ENCODE measurements at regions not wholly inside any gene's neighbourhood (a gene's known extent, or its start where the extent isn't known, plus 50 kb on each side); places are given as distances from the start of the nearest gene placed in this dataset.

- DNase-seq, result no peak
These were observed 109.3 kb downstream of the EN1 start for GRCh38 chr2:118738106-118738505.

- DNase-seq, result no peak
These were observed 109.8 kb downstream of the EN1 start for GRCh38 chr2:118737684-118738083.

GRCh38 chr2:118732432-118732831, 115.0 kb downstream of the EN1 start:
- DNase-seq, result no peak

GRCh38 chr2:118731413-118731812, 116.0 kb downstream of the EN1 start:
- no peak for DNase-seq

- DNase-seq, result no peak
These were observed 117.0 kb downstream of the EN1 start for GRCh38 chr2:118730405-118730804.

GRCh38 chr2:118729760-118730159, 117.7 kb downstream of the EN1 start:
- no peak for DNase-seq

- no peak for DNase-seq
These were observed 118.5 kb downstream of the EN1 start for GRCh38 chr2:118728984-118729383.

- DNase-seq, result no peak
These were observed 120.6 kb downstream of the EN1 start for GRCh38 chr2:118726821-118727220.

- DNase-seq, result no peak
These were observed 124.1 kb downstream of the EN1 start for GRCh38 chr2:118723394-118723793.

GRCh38 chr2:118722976-118723375, 124.5 kb downstream of the EN1 start:
- DNase-seq, result no peak

GRCh38 chr2:118721817-118722551, 125.5 kb downstream of the EN1 start:
- DNase-seq, result no peak

GRCh38 chr2:118720866-118721265, 126.6 kb downstream of the EN1 start:
- no peak for DNase-seq

- no peak for DNase-seq
These were observed 128.5 kb downstream of the EN1 start for GRCh38 chr2:118718921-118719320.

- DNase-seq, result no peak
These were observed 131.3 kb downstream of the EN1 start for GRCh38 chr2:118716102-118716501.

GRCh38 chr2:118714118-118714517, 133.3 kb downstream of the EN1 start:
- DNase-seq, result no peak

GRCh38 chr2:118711603-118712002, 135.8 kb downstream of the EN1 start:
- DNase-seq, result no peak

- no peak for DNase-seq
These were observed 137.0 kb downstream of the EN1 start for GRCh38 chr2:118710481-118710880.

- DNase-seq, result no peak
These were observed 137.7 kb downstream of the EN1 start for GRCh38 chr2:118709786-118710185.

- no peak for DNase-seq
These were observed 140.6 kb downstream of the EN1 start for GRCh38 chr2:118706844-118707243.

- DNase-seq, result no peak
These were observed 141.1 kb downstream of the EN1 start for GRCh38 chr2:118706371-118706770.

- no peak for DNase-seq
These were observed 142.4 kb downstream of the EN1 start for GRCh38 chr2:118705032-118705431.

GRCh38 chr2:118699447-118700175, 147.8 kb downstream of the EN1 start:
- no peak for DNase-seq

GRCh38 chr2:118698564-118698963, 148.9 kb downstream of the EN1 start:
- no peak for DNase-seq

GRCh38 chr2:118697781-118698180, 149.7 kb downstream of the EN1 start:
- no peak for DNase-seq
